ENCODE measurements at regions not wholly inside any gene's neighbourhood (a gene's known extent, or its start where the extent isn't known, plus 50 kb on each side); places are given as distances from the start of the nearest gene placed in this dataset.
A peak's percentile ranks its signal among the peaks of the same experiment; 100 is the strongest.

DNA sequence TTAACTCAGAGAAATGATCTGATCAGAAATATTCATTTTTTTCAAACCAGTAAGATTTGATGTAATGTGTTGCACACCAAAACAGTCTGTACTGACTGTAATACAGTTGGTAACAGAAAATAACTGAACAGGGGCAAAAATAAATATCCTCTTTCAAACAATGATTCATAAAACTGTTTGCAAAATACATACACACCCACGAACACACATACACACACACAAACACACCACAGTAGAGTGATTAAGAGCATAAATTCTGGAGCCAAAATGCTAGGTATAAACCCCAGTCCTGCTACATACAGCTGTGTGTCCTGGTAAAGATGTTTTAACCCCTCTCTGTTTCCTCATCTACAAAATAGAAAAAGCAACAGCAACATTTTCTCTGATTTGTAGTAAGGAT lies 376.6 kb downstream of the PDGFC start:
- no peak for DNase-seq (ENCODE audit: low read depth)

DNA sequence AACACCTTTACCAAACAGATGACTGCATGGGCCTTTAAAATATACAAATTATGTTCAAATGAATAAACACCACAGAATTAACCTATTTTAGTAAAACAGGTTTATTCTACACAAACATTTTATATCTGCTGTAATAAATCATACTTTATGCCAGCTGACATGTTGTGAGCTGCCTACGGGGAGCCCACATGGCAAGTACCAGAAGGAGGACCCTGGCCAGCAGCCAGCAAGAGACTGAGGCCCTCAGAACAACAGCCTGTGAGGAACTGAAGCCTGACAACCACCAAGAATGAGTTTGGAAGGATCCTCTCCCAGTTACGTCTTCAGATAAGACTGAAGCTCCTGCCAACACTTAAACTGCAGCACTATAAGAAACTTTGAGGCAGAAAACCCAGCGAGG lies 377.0 kb downstream of the PDGFC start:
- DNase-seq (ENCODE audit: low read depth) = no peak

GRCh38 chr4:156593464-156593863 lies 378.1 kb downstream of the PDGFC start:
- DNase-seq (ENCODE audit: low read depth) = no peak

GRCh38 chr4:156591679-156592078 lies 379.9 kb downstream of the PDGFC start:
- DNase-seq (ENCODE audit: low read depth) = no peak

DNA sequence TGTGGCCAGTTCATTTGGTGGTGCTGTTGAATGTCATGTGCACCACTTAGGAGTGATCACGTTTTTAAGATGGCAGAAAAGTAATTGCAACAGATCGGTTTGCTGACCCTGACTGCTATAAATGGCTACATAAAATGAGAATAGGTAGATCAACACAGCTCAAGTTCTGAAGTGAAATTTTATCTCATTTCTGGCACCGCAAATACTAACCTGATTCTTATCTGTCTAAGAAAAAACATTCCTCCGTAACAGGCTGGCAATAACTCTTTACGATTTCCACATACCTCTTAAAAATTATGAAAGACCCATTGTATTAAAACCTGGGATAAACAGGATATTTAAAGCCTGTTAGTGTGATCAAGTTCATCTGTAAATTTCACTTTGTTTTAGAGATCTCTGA lies 387.5 kb downstream of the PDGFC start:
- no peak for DNase-seq (ENCODE audit: low read depth)

DNA sequence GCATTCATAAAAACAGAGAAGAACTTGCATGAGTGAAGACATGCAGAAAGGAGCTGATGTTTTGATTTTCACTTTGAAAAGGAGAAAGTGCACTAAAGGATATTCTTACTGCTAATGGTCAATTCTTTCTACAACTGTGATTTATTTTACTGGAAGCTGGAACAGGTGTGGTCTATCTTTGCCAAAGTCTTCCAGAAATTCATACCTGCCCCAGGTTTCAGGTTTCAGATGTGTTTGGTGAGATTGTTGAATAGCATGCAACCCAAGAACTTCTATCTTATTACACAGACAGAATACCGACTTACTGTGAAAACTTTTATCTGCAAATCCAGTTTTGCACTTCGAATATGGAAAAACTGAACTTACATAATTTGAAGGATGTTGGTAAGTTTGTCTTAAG lies 388.3 kb downstream of the PDGFC start:
- DNase-seq (ENCODE audit: low read depth) = no peak

DNA sequence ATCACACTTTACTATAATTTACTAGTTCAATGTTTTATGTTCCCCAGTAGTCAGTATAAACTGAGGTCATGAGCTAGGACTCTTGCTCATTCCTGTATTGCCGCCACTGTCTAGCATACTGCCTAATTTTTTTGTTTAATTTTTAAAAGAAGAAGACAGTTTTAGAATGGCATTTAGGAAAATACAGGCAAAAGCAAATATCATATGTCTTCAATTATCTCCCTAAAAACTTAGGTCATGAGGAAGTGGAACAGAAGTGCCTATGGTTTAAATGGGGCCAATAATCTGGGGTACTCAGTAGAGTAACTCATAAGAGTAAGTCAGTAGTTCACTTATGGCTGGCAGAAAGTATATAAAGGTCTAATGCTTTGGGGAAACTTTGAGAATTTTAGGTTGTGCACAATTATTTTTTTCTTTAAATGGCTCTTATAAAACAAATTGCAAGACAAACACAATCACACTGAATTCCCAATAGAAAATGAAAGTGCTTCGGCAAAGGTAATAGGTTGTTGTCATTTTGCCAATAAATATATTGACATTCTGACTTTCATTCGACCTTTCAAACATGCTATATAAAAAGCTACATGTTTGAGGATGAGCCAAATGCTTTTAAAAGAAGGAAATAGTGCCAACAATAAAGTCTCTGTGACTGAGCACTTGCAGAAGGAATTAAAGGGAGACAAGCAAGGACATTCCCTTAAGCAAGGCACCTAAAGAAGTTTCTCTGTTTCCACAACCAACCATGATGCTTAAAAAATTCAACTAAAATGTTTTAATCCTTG lies 390.1 kb downstream of the PDGFC start:
- DNase-seq (ENCODE audit: low read depth) = no peak

DNA sequence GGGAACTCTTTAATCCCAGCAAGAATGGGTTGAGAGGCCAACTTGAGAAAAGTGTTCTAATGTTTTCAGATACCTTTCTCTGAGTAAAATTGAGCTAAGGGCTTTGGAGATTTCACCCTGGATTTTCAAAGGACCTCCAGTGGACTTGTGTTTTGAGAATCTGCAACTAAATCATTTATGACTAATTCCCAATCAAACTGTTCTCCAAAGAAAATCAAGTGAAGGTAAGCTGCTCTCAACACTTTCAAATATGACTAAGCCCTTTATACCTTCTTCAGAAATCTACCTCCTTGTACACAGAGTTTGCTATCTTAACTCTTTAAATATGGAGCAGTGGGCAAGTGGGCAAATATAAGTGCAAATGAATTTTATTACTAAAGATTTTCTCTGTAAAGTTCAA lies 392.9 kb downstream of the PDGFC start:
- no peak for DNase-seq (ENCODE audit: low read depth)

- DNase-seq (ENCODE audit: low read depth) = no peak
Observed at GRCh38 chr4:156578005-156578404, 393.6 kb downstream of the PDGFC start.

- DNase-seq (ENCODE audit: low read depth) = no peak
Observed at GRCh38 chr4:156576946-156577345, 394.7 kb downstream of the PDGFC start.

GRCh38 chr4:156575430-156576073 lies 396.0 kb downstream of the PDGFC start:
- no peak for DNase-seq (ENCODE audit: low read depth)

- DNase-seq (ENCODE audit: low read depth) = no peak
Observed at GRCh38 chr4:156571146-156571545, 400.5 kb downstream of the PDGFC start.

GRCh38 chr4:156569535-156569934 lies 402.1 kb downstream of the PDGFC start:
- DNase-seq (ENCODE audit: low read depth) = no peak

- DNase-seq (ENCODE audit: low read depth) = no peak
Observed at GRCh38 chr4:156568484-156568883, 403.1 kb downstream of the PDGFC start.

DNA sequence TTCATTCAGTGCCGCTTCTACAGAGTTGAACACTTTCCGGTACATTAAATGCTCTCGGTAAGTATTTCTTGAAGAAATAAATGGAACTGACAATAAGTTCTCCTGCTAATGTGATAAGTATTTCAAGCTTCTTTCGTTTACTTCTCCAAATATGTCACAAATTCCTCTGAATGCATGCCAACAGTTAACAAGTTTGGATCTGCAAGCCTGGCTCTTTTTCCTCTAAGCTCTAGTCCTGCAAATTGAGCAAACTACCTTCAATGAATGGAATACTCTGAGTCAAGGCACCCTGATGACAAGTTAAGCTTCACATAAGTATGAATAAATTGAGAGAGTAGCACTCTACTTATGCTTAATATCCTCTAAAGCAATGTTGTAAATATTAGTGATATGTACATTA lies 403.6 kb downstream of the PDGFC start:
- DNase-seq (ENCODE audit: low read depth) = no peak

GRCh38 chr4:156560701-156561100 lies 410.9 kb downstream of the PDGFC start:
- no peak for DNase-seq (ENCODE audit: low read depth)

DNA sequence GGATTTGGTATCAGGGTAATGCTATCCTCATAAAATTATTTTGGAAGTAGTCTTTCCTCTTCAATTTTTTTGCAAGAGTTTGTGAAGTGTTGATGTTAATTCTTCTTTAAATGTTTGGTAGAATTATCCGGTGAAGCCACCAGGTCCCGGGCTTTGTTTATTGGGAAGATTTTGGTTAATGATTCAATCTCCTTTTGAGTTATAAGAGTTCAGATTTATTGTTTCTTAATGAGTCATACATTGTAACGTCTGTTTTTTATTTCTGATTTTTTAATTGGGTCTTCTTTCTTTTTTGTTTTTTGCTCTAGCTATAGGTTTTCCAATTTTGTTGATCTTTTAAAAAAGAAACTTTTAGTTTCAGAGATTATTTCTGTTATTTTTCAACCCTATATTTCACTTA lies 412.3 kb downstream of the PDGFC start:
- no peak for DNase-seq (ENCODE audit: low read depth)

GRCh38 chr4:156558373-156559025 lies 413.1 kb downstream of the PDGFC start:
- no peak for DNase-seq (ENCODE audit: low read depth)

GRCh38 chr4:156557920-156558319 lies 413.7 kb downstream of the PDGFC start:
- no peak for DNase-seq (ENCODE audit: low read depth)

DNA sequence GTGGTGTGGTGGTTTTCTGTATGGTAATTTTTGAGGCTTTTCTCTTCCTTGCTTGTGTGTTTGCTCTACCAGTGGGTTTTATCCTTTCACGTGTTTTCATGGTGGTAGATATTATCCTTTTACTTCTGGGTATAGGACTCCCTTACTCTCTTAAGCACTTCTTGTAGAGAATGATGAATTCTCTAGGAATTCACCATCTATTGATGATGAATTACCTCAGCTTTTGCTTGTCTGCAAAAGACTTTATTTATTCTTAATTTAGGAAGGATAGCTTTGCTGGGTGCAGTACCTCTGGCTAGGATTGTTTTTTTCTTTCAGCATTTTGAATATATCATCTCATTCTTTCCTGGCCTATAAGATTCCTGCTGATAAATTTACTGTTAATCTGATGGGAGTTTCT lies 415.3 kb downstream of the PDGFC start:
- DNase-seq (ENCODE audit: low read depth) = no peak

GRCh38 chr4:156553659-156554058 lies 417.9 kb downstream of the PDGFC start:
- DNase-seq (ENCODE audit: low read depth) = no peak

GRCh38 chr4:156547891-156548290 lies 423.7 kb downstream of the PDGFC start:
- no peak for DNase-seq (ENCODE audit: low read depth)

DNA sequence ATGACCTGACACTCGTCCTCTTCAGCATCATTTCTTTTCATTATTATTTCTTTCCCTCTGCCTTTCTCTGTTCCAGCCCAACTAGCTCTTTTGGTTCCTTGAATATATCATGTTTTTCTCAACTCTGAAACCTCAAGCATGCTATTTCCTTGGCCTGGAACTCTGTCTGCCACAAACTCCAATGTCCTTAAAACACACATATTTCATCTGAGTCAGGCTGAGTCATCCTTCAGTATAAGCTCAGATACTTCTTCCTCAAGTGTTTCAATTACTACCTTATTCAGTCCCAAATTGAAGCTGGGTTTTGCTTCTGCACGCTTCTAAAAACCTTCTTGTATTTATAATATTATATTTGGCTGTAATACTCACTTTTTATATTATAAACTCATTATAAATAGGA lies 424.2 kb downstream of the PDGFC start:
- peak; percentile 59 for DNase-seq (ENCODE audit: low read depth)

All from HS-5 (cell line).